IMR-90 (cell line): ENCODE measurements at regions not wholly inside any gene's neighbourhood (a gene's known extent, or its start where the extent isn't known, plus 50 kb on each side); places are given as distances from the start of the nearest gene placed in this dataset.

ENCODE experiments used
- CEBPB ChIP-seq: IDR thresholded peaks from 2 replicates; pipeline ENCODE4 v1.6.1; 2012; ENCODE audit warnings: low read depth, low read length, improper control_type of control experiment
- CHD1 ChIP-seq: IDR thresholded peaks from 2 replicates; pipeline ENCODE4 v1.6.1; 2012; ENCODE audit warnings: low read depth, low read length, improper control_type of control experiment
- CTCF ChIP-seq: conservative IDR thresholded peaks from 2 replicates; pipeline ENCODE4 v1.5.1; 2012; ENCODE audit warnings: mild to moderate bottlenecking, low read depth, low read length, improper control_type of control experiment
- ELK1 ChIP-seq: fragments of 150-350 bp; IDR thresholded peaks from 2 replicates; pipeline ENCODE4 v1.6.1; 2016; ENCODE audit warnings: low read depth, mild to moderate bottlenecking, low read length, moderate library complexity, borderline replicate concordance
- FOS ChIP-seq: fragments of 150-350 bp; IDR thresholded peaks from 2 replicates; pipeline ENCODE4 v1.6.1; 2016; ENCODE audit warnings: low read depth, low read length
- MAFK ChIP-seq: IDR thresholded peaks from 2 replicates; pipeline ENCODE4 v1.6.1; 2012; ENCODE audit warnings: low read depth, low read length, improper control_type of control experiment
- MAZ ChIP-seq: IDR thresholded peaks from 2 replicates; pipeline ENCODE4 v1.6.1; 2012; ENCODE audit warnings: low read depth, mild to moderate bottlenecking, low read length, improper control_type of control experiment, moderate library complexity, borderline replicate concordance
- MXI1 ChIP-seq: IDR thresholded peaks from 2 replicates; pipeline ENCODE4 v1.6.1; 2012; ENCODE audit warnings: low read depth, mild to moderate bottlenecking, low read length, moderate library complexity, borderline replicate concordance
- POLR2A ChIP-seq: IDR thresholded peaks from 2 replicates; pipeline ENCODE4 v1.6.1; 2012; ENCODE audit warnings: mild to moderate bottlenecking, low read depth, low read length
- RAD21 ChIP-seq: IDR thresholded peaks from 2 replicates; pipeline ENCODE4 v1.6.1; 2012; ENCODE audit warnings: low read length, improper control_type of control experiment
- RCOR1 ChIP-seq: IDR thresholded peaks from 2 replicates; pipeline ENCODE4 v1.6.1; 2012; ENCODE audit warnings: mild to moderate bottlenecking, low read length, improper control_type of control experiment; ENCODE audit not compliant: insufficient replicate concordance
- RFX5 ChIP-seq: IDR thresholded peaks from 2 replicates; pipeline ENCODE4 v1.8.0; 2012; ENCODE audit warnings: low read depth, mild to moderate bottlenecking, low read length, moderate library complexity
- SMC3 ChIP-seq: fragments of 150-350 bp; IDR thresholded peaks from 2 replicates; pipeline ENCODE4 v1.6.1; 2016; ENCODE audit warnings: low read depth, mild to moderate bottlenecking, antibody characterized with exemption, low read length, moderate library complexity
- TF ChIP-seq, protein P1 (sequence below): fragments of 150-350 bp; IDR thresholded peaks from 2 replicates; pipeline ENCODE4 v1.6.1; 2017; ENCODE audit warnings: mild to moderate bottlenecking, antibody characterized with exemption, low read length, low read depth

DNA sequence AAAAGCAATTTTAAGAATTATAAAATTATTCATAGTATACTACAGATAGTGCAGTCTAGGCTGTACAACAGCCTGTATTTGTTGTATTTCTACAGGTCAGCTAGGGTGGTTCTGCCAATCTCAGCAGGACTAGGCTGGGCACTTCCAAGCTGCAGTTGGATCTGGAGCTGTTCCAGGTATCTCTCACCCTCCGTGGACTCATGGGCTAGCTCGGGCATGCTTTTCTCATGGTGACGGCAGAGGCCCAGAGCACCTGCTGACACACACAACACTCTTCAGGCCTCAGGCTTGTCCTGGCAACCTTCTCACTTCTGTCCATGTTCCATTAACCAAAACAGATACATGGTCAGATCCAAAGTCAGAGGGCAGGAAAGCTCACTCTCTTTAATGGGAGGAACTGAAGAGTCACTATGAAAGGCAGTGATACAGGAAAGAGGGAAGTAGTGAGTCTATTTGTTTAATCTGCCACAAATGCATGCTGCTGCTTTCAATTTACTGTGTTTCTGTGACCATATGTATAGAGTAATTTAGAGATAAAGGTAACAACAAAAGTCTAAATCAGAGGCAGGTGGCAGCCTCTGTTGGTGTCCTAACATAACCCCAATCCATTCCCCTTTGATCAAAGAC lies 462.4 kb upstream of the ACVR2A start:
- TF ChIP-seq CHD1 (no peak), CEBPB (no peak), RAD21 (no peak), FOS (no peak), MAZ (no peak), POLR2A (no peak), CTCF (no peak), MXI1 (no peak), RFX5 (no peak), ELK1 (no peak), MAFK (no peak), SMC3 (no peak), RCOR1 (no peak)
- TF ChIP-seq, protein P1, sequence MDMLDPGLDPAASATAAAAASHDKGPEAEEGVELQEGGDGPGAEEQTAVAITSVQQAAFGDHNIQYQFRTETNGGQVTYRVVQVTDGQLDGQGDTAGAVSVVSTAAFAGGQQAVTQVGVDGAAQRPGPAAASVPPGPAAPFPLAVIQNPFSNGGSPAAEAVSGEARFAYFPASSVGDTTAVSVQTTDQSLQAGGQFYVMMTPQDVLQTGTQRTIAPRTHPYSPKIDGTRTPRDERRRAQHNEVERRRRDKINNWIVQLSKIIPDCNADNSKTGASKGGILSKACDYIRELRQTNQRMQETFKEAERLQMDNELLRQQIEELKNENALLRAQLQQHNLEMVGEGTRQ: no peak
